H1 (cell line): ENCODE measurements at regions not wholly inside any gene's neighbourhood (a gene's known extent, or its start where the extent isn't known, plus 50 kb on each side); places are given as distances from the start of the nearest gene placed in this dataset.

Experiments used
- CBX5 ChIP-seq: fragments of 300-800, 300-1000 bp; sonication (generic); IDR thresholded peaks from 2 replicates; pipeline ENCODE4 v1.7.1; 2016; ENCODE audit warnings: antibody characterized with exemption, low read length, low read depth
- CHD1 ChIP-seq: IDR thresholded peaks from 2 replicates; pipeline ENCODE4 v1.6.1; 2012; ENCODE audit warnings: low read depth, low read length, improper control_type of control experiment
- GABPA ChIP-seq: IDR thresholded peaks from 2 replicates; pipeline ENCODE4 v1.6.1; 2011; ENCODE audit warnings: mild to moderate bottlenecking, low read length, moderate library complexity, borderline replicate concordance; ENCODE audit not compliant: insufficient read depth
- PHF8 ChIP-seq: fragments of 200-600 bp; sonication (generic); conservative IDR thresholded peaks from 2 replicates; pipeline ENCODE4 v1.7.1; 2012; ENCODE audit warnings: low read depth, mild to moderate bottlenecking, inconsistent platforms, low read length, moderate library complexity
- RAD21 ChIP-seq, 2 experiments: IDR thresholded peaks in 1 of 2; conservative IDR thresholded peaks in 1 of 2; 2 replicates each; pipeline ENCODE4 v1.6.1; 2011; ENCODE audit warnings: low read depth in 2 of 2, low read length in 2 of 2, improper control_type of control experiment in 1 of 2, inconsistent platforms in 1 of 2, mild to moderate bottlenecking in 1 of 2, moderate library complexity in 1 of 2
- YY1 ChIP-seq: IDR thresholded peaks from 2 replicates; pipeline ENCODE4 v1.6.1; 2011; ENCODE audit warnings: low read depth, mild to moderate bottlenecking, low read length
- TF ChIP-seq, protein P1 (sequence below): fragments of 300-600 bp; sonication (generic); IDR thresholded peaks from 2 replicates; pipeline ENCODE4 v1.7.1; 2012; ENCODE audit warnings: low read length, moderate library complexity, mild to moderate bottlenecking, inconsistent platforms; ENCODE audit not compliant: insufficient replicate concordance

GRCh38 chr2:107542314-107542740, 284.4 kb upstream of the RGPD4 start (continued):
- TF ChIP-seq, protein P1, sequence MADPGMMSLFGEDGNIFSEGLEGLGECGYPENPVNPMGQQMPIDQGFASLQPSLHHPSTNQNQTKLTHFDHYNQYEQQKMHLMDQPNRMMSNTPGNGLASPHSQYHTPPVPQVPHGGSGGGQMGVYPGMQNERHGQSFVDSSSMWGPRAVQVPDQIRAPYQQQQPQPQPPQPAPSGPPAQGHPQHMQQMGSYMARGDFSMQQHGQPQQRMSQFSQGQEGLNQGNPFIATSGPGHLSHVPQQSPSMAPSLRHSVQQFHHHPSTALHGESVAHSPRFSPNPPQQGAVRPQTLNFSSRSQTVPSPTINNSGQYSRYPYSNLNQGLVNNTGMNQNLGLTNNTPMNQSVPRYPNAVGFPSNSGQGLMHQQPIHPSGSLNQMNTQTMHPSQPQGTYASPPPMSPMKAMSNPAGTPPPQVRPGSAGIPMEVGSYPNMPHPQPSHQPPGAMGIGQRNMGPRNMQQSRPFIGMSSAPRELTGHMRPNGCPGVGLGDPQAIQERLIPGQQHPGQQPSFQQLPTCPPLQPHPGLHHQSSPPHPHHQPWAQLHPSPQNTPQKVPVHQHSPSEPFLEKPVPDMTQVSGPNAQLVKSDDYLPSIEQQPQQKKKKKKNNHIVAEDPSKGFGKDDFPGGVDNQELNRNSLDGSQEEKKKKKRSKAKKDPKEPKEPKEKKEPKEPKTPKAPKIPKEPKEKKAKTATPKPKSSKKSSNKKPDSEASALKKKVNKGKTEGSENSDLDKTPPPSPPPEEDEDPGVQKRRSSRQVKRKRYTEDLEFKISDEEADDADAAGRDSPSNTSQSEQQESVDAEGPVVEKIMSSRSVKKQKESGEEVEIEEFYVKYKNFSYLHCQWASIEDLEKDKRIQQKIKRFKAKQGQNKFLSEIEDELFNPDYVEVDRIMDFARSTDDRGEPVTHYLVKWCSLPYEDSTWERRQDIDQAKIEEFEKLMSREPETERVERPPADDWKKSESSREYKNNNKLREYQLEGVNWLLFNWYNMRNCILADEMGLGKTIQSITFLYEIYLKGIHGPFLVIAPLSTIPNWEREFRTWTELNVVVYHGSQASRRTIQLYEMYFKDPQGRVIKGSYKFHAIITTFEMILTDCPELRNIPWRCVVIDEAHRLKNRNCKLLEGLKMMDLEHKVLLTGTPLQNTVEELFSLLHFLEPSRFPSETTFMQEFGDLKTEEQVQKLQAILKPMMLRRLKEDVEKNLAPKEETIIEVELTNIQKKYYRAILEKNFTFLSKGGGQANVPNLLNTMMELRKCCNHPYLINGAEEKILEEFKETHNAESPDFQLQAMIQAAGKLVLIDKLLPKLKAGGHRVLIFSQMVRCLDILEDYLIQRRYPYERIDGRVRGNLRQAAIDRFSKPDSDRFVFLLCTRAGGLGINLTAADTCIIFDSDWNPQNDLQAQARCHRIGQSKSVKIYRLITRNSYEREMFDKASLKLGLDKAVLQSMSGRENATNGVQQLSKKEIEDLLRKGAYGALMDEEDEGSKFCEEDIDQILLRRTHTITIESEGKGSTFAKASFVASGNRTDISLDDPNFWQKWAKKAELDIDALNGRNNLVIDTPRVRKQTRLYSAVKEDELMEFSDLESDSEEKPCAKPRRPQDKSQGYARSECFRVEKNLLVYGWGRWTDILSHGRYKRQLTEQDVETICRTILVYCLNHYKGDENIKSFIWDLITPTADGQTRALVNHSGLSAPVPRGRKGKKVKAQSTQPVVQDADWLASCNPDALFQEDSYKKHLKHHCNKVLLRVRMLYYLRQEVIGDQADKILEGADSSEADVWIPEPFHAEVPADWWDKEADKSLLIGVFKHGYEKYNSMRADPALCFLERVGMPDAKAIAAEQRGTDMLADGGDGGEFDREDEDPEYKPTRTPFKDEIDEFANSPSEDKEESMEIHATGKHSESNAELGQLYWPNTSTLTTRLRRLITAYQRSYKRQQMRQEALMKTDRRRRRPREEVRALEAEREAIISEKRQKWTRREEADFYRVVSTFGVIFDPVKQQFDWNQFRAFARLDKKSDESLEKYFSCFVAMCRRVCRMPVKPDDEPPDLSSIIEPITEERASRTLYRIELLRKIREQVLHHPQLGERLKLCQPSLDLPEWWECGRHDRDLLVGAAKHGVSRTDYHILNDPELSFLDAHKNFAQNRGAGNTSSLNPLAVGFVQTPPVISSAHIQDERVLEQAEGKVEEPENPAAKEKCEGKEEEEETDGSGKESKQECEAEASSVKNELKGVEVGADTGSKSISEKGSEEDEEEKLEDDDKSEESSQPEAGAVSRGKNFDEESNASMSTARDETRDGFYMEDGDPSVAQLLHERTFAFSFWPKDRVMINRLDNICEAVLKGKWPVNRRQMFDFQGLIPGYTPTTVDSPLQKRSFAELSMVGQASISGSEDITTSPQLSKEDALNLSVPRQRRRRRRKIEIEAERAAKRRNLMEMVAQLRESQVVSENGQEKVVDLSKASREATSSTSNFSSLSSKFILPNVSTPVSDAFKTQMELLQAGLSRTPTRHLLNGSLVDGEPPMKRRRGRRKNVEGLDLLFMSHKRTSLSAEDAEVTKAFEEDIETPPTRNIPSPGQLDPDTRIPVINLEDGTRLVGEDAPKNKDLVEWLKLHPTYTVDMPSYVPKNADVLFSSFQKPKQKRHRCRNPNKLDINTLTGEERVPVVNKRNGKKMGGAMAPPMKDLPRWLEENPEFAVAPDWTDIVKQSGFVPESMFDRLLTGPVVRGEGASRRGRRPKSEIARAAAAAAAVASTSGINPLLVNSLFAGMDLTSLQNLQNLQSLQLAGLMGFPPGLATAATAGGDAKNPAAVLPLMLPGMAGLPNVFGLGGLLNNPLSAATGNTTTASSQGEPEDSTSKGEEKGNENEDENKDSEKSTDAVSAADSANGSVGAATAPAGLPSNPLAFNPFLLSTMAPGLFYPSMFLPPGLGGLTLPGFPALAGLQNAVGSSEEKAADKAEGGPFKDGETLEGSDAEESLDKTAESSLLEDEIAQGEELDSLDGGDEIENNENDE, result no peak
- TF ChIP-seq YY1, result no peak
- no peak for TF ChIP-seq CBX5
- no peak for TF ChIP-seq CHD1
- no peak for TF ChIP-seq GABPA
- no peak for TF ChIP-seq PHF8
- TF ChIP-seq RAD21 (IDR thresholded peaks at IDR 0.05 in 1 of 2, conservative IDR thresholded peaks at IDR 0.05 in 1 of 2; ENCODE audit: low read depth in 2 of 2, low read length in 2 of 2), result no peak
